ENCODE measurements at regions not wholly inside any gene's neighbourhood (a gene's known extent, or its start where the extent isn't known, plus 50 kb on each side); places are given as distances from the start of the nearest gene placed in this dataset.

- no peak for DNase-seq (ENCODE audit: low spot score in 2 of 2)
- H3K4me3 ChIP-seq (ENCODE audit: low read depth, poor library complexity, severe bottlenecking): no peak overlapping the region
- TF ChIP-seq CTCF (IDR thresholded peaks at IDR 0.05) (no peak), POLR2A (IDR thresholded peaks at IDR 0.05) (no peak)
- intact Hi-C loops (cut with DNase I; ENCODE audit: low total_unique reads): no loop called here
Observed at GRCh38 chr4:177632481-177632880, 190.2 kb upstream of the AGA start.

- WGBS, 2 donors: 37 to 42% methylated on average over 2 of the region's 2 CpGs
- no peak for TF ChIP-seq CTCF (IDR thresholded peaks at IDR 0.05)
- TF ChIP-seq POLR2A (IDR thresholded peaks at IDR 0.05): no peak
- intact Hi-C loops (cut with DNase I; ENCODE audit: low total_unique reads): no loop called here
- no peak for DNase-seq (ENCODE audit: low spot score in 2 of 2)
- no peak overlapping the region for H3K4me3 ChIP-seq (ENCODE audit: low read depth, poor library complexity, severe bottlenecking)
Observed at GRCh38 chr4:177638871-177639270, 196.6 kb upstream of the AGA start.

GRCh38 chr4:177640864-177641263 is 198.6 kb upstream of the AGA start:
- WGBS, 2 donors: 59 to 65% methylated on average over 4 of the region's 4 CpGs
- intact Hi-C loops (cut with DNase I; ENCODE audit: low total_unique reads): no loop called here
- DNase-seq (ENCODE audit: low spot score in 2 of 2): no peak
- no peak overlapping the region for H3K4me3 ChIP-seq (ENCODE audit: low read depth, poor library complexity, severe bottlenecking)
- TF ChIP-seq CTCF (IDR thresholded peaks at IDR 0.05) (no peak), POLR2A (IDR thresholded peaks at IDR 0.05) (no peak)

GRCh38 chr4:177660223-177660622 is 218.0 kb upstream of the AGA start:
- TF ChIP-seq POLR2A (IDR thresholded peaks at IDR 0.05): no peak
- TF ChIP-seq CTCF (IDR thresholded peaks at IDR 0.05): no peak
- WGBS, 2 donors: 50 to 52% methylated on average over 1 of the region's 1 CpG
- intact Hi-C loops (cut with DNase I; ENCODE audit: low total_unique reads): no loop called here
- DNase-seq (ENCODE audit: low spot score in 2 of 2): no peak
- H3K4me3 ChIP-seq (ENCODE audit: low read depth, poor library complexity, severe bottlenecking): no peak overlapping the region

- TF ChIP-seq POLR2A (IDR thresholded peaks at IDR 0.05) (no peak), CTCF (IDR thresholded peaks at IDR 0.05) (no peak)
- intact Hi-C loops (cut with DNase I; ENCODE audit: low total_unique reads): no loop called here
- WGBS, 2 donors: 62 to 70% methylated on average over 5 of the region's 5 CpGs
- DNase-seq (ENCODE audit: low spot score in 2 of 2): no peak
- H3K4me3 ChIP-seq (ENCODE audit: low read depth, poor library complexity, severe bottlenecking): no peak overlapping the region
Observed at GRCh38 chr4:177667687-177668086, 225.4 kb upstream of the AGA start.

- intact Hi-C loops (cut with DNase I; ENCODE audit: low total_unique reads): no loop called here
- 96 to 97% methylated on average over 3 of the region's 3 CpGs for WGBS, 2 donors
- no peak for TF ChIP-seq CTCF (IDR thresholded peaks at IDR 0.05)
- no peak for TF ChIP-seq POLR2A (IDR thresholded peaks at IDR 0.05)
Observed at GRCh38 chr4:177671387-177671786, 229.2 kb upstream of the AGA start.

More at GRCh38 chr4:177671387-177671786, 229.2 kb upstream of the AGA start:
- no peak overlapping the region for H3K4me3 ChIP-seq (ENCODE audit: low read depth, poor library complexity, severe bottlenecking)
- no peak for DNase-seq (ENCODE audit: low spot score in 2 of 2)
